Loucy (cell line): ENCODE measurements at regions not wholly inside any gene's neighbourhood (a gene's known extent, or its start where the extent isn't known, plus 50 kb on each side); places are given as distances from the start of the nearest gene placed in this dataset.
"Not testable (repeated sequence)": the region's sequence is repeated elsewhere in the genome, so short reads cannot be mapped to it uniquely, and the experiment has no call there.

Experiments
- H2AFZ ChIP-seq: fragments of 200-600 bp; sonication (generic); 2 replicates; pipeline ENCODE4 v1.6.0; 2016; ENCODE audit warnings: antibody characterized with exemption, mild to moderate bottlenecking, low read length, moderate library complexity
- H3F3A ChIP-seq: fragments of 200-600 bp; 2 replicates; pipeline ENCODE4 v1.6.0; 2016; ENCODE audit warnings: antibody characterized with exemption, low read depth, mild to moderate bottlenecking
- H3K27me3 ChIP-seq: fragments of 200-600 bp; sonication (generic); 2 replicates; pipeline ENCODE4 v1.6.1; 2014; ENCODE audit warnings: low read length, mild to moderate bottlenecking; ENCODE audit not compliant: insufficient read depth, poor library complexity, severe bottlenecking
- H3K36me3 ChIP-seq: fragments of 200-600 bp; sonication (generic); 2 replicates; pipeline ENCODE4 v1.6.1; 2016; ENCODE audit warnings: low read length; ENCODE audit not compliant: insufficient read depth
- H3K4me1 ChIP-seq: fragments of 200-600 bp; sonication (generic); 2 replicates; pipeline ENCODE4 v1.5.1; 2014; ENCODE audit warnings: low read length, mild to moderate bottlenecking; ENCODE audit not compliant: insufficient read depth, poor library complexity, severe bottlenecking
- H3K4me2 ChIP-seq: fragments of 200-600 bp; sonication (generic); 2 replicates; pipeline ENCODE4 v1.6.0; 2014; ENCODE audit warnings: antibody characterized with exemption, low read length, low read depth, mild to moderate bottlenecking; ENCODE audit not compliant: poor library complexity, severe bottlenecking
- H3K4me3 ChIP-seq: fragments of 200-600 bp; sonication (generic); 2 replicates; pipeline ENCODE4 v1.5.1; 2014; ENCODE audit warnings: low read length, mild to moderate bottlenecking, mixed read lengths; ENCODE audit not compliant: poor library complexity, severe bottlenecking
- H3K79me2 ChIP-seq: fragments of 200-600 bp; sonication (generic); 2 replicates; pipeline ENCODE4 v1.6.1; 2014; ENCODE audit warnings: low read length; ENCODE audit not compliant: insufficient read depth
- H3K9ac ChIP-seq: fragments of 200-600 bp; sonication (generic); 2 replicates; pipeline ENCODE4 v1.6.0; 2014; ENCODE audit warnings: mild to moderate bottlenecking, low read depth, low read length, moderate library complexity; ENCODE audit not compliant: poor library complexity, severe bottlenecking
- H3K9me2 ChIP-seq: fragments of 200-600 bp; sonication (generic); replicated peaks from 2 replicates; pipeline ENCODE4 v1.6.1; 2016; ENCODE audit warnings: low read depth, low read length, mixed read lengths
- H3K9me3 ChIP-seq: fragments of 200-600 bp; sonication (generic); 2 replicates; pipeline ENCODE4 v1.6.1; 2014; ENCODE audit warnings: mild to moderate bottlenecking, antibody characterized with exemption, low read length, low read depth; ENCODE audit not compliant: insufficient read depth
- H4K20me1 ChIP-seq: fragments of 200-600 bp; sonication (generic); 2 replicates; pipeline ENCODE4 v1.6.0; 2014; ENCODE audit warnings: antibody characterized with exemption, low read length, mild to moderate bottlenecking; ENCODE audit not compliant: insufficient read depth, poor library complexity, severe bottlenecking
- EZH2phosphoT487 ChIP-seq: fragments of 200-600 bp; IDR thresholded peaks from 2 replicates; pipeline ENCODE4 v1.6.1; 2018; ENCODE audit warnings: antibody characterized with exemption, mild to moderate bottlenecking, moderate library complexity, borderline replicate concordance
- TF ChIP-seq, protein P1 (sequence below): fragments of 200-600 bp; sonication (generic); conservative IDR thresholded peaks from 2 replicates; pipeline ENCODE4 v1.5.1; 2014; ENCODE audit warnings: mild to moderate bottlenecking, antibody characterized with exemption, low read length

DNA sequence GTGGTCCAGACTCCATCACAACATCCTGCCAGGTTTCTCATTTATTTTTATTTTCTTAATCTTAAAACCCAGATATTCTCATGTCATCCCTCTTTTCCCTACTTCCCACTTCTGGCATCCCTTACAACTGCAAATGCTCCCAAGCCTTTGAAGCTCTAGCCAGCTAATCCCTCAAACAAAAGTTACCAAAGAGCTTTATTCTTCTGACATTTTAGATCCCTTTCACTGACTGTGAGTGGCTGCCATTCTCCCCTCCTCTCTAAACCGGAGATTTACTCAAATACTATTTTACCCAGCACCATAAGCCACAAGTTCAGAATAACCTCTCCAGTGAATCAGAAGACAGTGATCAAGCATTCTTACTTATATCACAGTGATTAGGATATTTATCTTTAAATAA, 569.0 kb upstream of the SYT4 start:
- TF ChIP-seq, protein P1, sequence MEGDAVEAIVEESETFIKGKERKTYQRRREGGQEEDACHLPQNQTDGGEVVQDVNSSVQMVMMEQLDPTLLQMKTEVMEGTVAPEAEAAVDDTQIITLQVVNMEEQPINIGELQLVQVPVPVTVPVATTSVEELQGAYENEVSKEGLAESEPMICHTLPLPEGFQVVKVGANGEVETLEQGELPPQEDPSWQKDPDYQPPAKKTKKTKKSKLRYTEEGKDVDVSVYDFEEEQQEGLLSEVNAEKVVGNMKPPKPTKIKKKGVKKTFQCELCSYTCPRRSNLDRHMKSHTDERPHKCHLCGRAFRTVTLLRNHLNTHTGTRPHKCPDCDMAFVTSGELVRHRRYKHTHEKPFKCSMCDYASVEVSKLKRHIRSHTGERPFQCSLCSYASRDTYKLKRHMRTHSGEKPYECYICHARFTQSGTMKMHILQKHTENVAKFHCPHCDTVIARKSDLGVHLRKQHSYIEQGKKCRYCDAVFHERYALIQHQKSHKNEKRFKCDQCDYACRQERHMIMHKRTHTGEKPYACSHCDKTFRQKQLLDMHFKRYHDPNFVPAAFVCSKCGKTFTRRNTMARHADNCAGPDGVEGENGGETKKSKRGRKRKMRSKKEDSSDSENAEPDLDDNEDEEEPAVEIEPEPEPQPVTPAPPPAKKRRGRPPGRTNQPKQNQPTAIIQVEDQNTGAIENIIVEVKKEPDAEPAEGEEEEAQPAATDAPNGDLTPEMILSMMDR, result no peak
- no peak for TF ChIP-seq EZH2phosphoT487
- Histone ChIP-seq H3K4me3 (no peak overlapping the region), H3K9ac (no peak overlapping the region), H3K9me2 (no peaks in the 10 kb centered on the region), H3K79me2 (no peaks in the 10 kb centered on the region), H3K27me3 (no peaks in the 10 kb centered on the region), H3F3A (no peaks in the 10 kb centered on the region), H2AFZ (no peak overlapping the region), H4K20me1 (no peaks in the 10 kb centered on the region), H3K4me1 (no peaks in the 10 kb centered on the region), H3K36me3 (no peaks in the 10 kb centered on the region), H3K9me3 (no peaks in the 10 kb centered on the region), H3K4me2 (no peak overlapping the region)

DNA sequence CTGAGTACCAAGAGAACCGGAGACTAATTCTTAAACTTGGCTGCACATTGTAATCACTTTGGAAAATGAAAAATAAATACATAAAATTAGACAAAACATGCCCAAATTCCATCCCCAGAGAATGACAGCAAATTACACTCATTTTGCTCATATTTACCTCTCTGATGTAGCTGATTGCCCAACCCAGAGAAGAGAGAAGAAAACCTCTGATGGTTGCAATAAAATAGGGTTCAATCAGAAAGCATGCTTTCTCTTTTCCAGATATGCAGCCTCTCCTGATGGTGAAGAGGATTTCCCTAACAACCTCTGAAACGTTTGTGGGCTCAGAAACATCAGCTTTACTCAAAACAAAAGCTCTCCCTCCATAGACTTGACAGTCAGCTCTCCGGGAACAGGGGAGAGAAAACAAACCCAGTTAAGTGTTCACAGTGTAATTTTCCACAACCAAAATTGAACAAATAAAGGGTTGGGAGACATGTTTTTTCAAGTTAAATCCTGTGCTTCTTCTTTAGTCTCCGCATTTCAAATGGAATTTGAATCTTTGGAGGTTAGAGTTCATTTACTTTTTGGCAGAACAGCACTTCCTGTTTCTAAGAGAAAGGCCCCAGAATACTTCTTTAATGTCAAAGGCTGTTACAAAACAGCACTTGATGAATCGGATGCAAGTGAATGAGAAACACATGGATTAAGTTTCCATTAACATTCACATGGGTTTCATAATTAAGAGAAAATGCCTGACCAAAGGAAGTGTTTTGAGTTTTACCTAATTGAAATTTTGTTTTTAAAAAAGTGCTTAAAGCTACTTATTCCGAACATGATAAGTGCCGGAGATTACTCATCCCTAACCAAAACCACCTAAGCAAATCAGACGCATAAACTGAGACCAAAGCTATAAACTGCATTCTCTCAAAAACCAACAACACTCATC, 570.1 kb upstream of the SYT4 start:
- Histone ChIP-seq H4K20me1 (no peaks in the 10 kb centered on the region), H3K9ac (no peak overlapping the region), H3K79me2 (no peaks in the 10 kb centered on the region), H3K9me2 (no peaks in the 10 kb centered on the region), H3K4me3 (no peak overlapping the region), H3K27me3 (no peaks in the 10 kb centered on the region), H3K4me2 (no peak overlapping the region), H3F3A (no peaks in the 10 kb centered on the region), H3K4me1 (no peaks in the 10 kb centered on the region), H3K9me3 (no peaks in the 10 kb centered on the region), H3K36me3 (no peaks in the 10 kb centered on the region), H2AFZ (peak overlapping the region; percentile 41; the same call in 1 of the 2 replicates)
- TF ChIP-seq, protein P1, result no peak
- no peak for TF ChIP-seq EZH2phosphoT487

DNA sequence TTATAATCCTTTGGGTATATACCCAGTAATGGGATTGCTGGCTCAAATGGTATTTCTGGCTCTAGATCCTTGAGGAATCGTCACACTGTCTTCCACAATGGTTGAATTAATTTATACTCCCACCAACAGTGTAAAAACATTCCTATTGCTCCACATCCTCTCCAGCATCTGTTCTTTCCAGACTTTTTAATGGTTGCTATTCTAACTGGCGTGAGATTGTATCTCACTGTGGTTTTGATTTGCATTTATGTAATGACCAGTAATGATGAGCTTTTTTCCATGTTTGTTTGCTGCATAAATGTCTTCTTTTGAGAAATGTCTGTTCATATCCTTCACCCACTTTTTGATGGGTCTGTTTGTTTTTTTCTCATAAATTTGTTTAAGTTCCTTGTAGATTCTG, 572.5 kb upstream of the SYT4 start:
- H2AFZ ChIP-seq, H3K4me1 ChIP-seq, H3K4me3 ChIP-seq, H3K36me3 ChIP-seq, H4K20me1 ChIP-seq, H3K9me2 ChIP-seq, H3K27me3 ChIP-seq, H3F3A ChIP-seq, H3K79me2 ChIP-seq, H3K9ac ChIP-seq, H3K4me2 ChIP-seq, H3K9me3 ChIP-seq: not testable (repeated sequence)

DNA sequence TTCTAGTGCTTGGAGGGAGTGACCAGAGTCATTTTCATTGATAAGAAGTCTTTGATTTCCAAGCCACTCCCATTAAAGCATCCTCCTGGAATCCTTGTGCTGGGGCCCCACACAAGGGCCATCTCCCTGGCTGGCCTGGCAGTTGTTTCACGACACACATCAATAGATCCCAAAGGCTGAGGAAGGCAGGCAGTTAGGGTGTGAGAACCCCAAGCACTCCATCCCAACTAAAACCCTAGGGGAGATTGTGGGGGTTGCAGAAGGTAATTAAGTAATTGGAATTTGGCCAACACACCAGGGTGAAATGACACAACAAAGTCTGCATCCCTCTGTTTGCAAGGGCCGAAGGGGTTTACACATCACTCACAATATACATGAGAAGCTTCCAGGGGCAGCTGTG, 578.1 kb upstream of the SYT4 start:
- no peaks in the 10 kb centered on the region for H4K20me1 ChIP-seq
- no peak overlapping the region for H3K4me2 ChIP-seq
- no peak overlapping the region for H3K4me3 ChIP-seq
- H3K9me3 ChIP-seq, result no peaks in the 10 kb centered on the region
- no peaks in the 10 kb centered on the region for H3K9me2 ChIP-seq
- no peaks in the 10 kb centered on the region for H3K27me3 ChIP-seq
- H3K9ac ChIP-seq, result no peak overlapping the region
- no peaks in the 10 kb centered on the region for H3K4me1 ChIP-seq
- no peak overlapping the region for H2AFZ ChIP-seq
- TF ChIP-seq, protein P1, result no peak
- TF ChIP-seq EZH2phosphoT487, result no peak
- no peaks in the 10 kb centered on the region for H3K36me3 ChIP-seq
- H3F3A ChIP-seq, result no peaks in the 10 kb centered on the region
- no peaks in the 10 kb centered on the region for H3K79me2 ChIP-seq
